Stimulated activated CD4-positive, alpha-beta T cell treated with anti-CD3 and anti-CD28 coated beads, Interleukin-15, amount 100 ng/mL, for 24 hours (primary cell): ENCODE measurements at regions not wholly inside any gene's neighbourhood (a gene's known extent, or its start where the extent isn't known, plus 50 kb on each side); places are given as distances from the start of the nearest gene placed in this dataset.

Experiments used
- DNase-seq: peaks from one replicate; pipeline ENCODE4 v3.0.0-alpha.2; 2020

GRCh38 chr20:40203032-40203431, 486.0 kb downstream of the MAFB start:
- no peak for DNase-seq

GRCh38 chr20:40197691-40198090, 491.3 kb downstream of the MAFB start:
- DNase-seq: no peak

GRCh38 chr20:40196846-40197436, 492.1 kb downstream of the MAFB start:
- DNase-seq: no peak

- no peak for DNase-seq
Measured at GRCh38 chr20:40195742-40196141, 493.3 kb downstream of the MAFB start.

DNA sequence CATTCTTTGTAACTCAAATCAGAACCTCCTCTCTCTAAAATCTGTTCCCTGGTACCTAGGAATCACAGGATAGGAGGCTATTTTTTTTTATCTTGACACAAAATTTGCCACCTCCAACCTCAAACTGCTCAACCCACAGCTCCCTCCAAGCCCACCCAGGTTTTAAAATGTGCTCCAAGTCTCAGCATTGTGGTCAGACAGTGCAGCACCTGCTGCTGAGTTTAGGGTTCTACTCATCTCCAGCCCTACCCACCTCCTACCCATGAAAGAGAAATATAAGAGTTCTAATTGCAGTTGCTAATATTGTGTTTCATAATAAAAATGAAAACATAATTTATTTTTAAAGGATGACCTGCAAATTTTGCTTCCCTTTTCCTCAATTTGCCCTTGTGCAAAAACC, 496.5 kb downstream of the MAFB start:
- no peak for DNase-seq

- DNase-seq: no peak
Measured at GRCh38 chr20:40192081-40192480, 497.0 kb downstream of the MAFB start.

DNA sequence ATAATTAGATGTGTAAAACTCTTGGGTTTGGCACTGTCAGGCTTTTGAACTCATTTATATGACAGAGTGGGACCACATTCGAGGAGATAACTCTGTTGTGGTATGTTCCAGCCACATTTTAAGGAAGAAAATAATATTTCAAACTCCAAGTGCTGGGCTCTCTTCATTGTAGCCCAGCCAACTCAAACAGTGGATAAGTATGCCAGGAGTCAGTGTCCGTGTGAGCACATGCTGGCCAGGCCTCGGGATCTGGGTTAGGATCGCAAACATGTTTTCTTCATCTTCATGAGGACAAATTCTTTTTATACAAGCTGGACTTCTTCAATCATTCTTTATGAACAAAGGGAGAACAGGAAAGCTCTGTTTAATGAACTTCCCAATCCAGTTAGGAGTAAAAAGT, 497.5 kb downstream of the MAFB start:
- DNase-seq: no peak

DNA sequence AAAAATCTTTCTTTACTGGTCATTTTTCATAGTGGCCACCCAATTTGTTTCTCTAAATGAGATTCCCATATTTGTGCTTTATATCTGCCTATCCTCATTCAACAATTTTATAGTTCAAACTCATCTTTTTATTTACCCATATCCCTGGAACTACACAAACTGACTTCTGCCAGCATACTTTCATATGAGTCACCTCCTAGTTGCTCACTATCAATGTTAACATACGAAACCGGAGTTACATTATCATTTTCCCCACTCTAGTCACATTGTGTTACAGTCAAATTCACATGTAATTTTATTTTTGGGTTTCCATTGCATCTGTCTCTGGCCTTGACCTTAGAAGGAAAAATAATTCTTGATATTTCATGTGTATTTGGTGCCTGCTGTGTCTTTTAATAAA, 499.4 kb downstream of the MAFB start:
- no peak for DNase-seq

GRCh38 chr20:40188319-40188718, 500.7 kb downstream of the MAFB start:
- DNase-seq: no peak

DNA sequence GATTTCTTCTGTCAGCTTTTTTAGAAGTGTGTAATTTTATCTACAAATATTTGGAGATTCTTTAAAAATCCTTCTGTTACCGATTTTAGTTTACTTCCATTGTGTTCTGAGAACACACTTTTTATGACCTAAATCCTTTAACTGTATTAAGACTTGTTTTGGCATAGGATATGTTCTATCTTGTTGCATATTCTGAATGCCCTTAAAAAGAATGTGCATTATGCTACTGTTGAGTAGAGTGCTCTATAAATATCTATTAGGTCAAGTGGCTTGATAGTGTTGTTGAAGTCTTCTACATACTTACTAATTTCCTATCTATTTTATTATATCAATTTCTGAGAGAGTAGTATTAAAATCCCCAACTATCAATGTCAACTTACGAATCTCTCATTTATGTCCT, 502.2 kb downstream of the MAFB start:
- DNase-seq: no peak

- DNase-seq: no peak
Measured at GRCh38 chr20:40181676-40182075, 507.4 kb downstream of the MAFB start.

DNA sequence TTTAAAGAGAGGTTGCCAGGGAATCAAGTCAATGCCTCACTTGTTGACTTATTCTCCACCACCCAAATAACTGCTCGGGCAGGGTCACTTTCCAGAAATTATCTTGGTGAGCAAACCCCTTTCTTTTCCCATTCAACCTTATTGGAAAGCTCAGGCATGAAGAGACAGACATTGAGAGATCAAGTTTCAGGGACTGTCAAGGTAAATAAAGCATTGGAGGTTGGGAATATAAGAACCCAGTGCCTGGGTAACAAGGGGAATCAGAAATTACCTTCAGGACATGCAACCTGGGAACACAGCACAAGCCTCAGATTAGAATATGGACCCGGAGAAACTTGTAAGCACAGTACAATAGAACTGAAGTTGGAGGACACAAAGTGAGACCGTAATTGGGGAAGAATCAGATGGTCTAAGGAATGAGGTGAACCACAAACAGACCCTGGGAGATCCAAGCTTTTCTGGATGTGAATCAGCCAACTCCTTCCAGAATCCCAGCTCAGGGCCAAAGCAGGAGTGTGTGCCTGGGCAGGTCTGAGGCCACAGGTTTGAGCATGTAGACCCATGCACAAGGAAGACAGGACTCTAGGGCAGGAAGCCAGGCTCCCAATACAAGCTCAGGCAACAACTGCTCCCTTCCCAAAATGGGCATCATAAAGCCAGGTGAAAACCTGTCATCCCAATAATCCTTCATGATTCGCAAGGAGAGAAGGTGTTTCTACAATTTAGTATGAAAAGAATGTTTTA, 512.8 kb downstream of the MAFB start:
- DNase-seq: no peak

DNA sequence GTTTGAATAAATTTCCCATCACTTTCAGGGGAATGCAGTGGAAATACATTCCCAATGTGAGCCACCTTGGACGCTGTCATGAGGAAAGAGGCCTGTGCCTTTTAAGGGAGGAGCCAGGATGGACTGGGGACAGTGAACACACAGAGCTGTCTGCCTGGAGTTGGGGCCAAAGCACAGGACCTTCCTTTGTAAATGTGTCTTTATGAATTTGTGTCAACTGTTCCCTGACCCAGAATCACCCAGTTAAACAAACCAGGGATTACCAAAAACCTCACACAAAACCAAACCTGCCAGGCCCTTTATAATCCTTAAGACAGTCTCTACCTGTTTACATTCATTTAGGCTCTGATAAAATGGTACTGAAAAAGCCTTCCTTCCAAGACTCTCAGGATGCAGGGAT, 513.7 kb downstream of the MAFB start:
- DNase-seq: no peak

DNA sequence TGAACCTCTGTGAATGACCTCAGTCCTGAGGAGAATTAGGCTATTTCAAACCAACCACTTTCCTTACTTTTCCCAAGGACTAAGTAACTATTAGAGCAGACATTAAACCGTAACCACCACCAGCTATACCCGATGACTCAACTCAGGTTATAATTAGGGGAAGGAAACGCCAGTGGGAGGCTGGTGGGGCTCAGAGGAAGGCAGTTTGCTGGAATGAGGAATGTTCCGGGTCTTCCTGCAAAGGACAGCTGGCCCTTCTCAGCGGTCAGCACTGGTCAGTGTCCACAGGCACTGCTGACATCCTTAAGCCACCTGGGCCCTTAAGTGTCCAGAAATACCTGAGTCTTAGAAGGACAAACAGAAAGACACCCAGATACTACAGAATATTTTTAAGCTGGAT, 515.2 kb downstream of the MAFB start:
- DNase-seq: no peak

GRCh38 chr20:40168981-40169620, 519.9 kb downstream of the MAFB start:
- no peak for DNase-seq

DNA sequence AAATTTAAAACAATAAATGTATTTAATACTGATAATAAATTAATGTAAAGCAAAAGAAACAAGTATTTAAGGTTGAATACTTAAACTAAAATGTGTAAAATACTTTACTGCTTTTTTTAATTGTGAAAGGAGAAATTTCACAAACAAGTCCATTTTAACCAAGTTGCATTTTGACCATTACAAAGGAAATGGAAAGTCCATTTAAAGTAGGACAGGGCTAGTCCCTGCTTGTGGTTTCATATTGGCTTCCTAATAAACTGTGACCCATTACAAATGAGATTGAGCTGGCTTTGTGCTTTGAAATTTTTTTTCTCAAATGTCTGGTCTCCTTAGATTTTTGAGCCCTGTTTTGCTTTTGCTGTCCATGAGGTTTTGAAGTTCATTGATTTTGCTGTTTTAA, 527.6 kb downstream of the MAFB start:
- DNase-seq: no peak

- peak; percentile 21 for DNase-seq
Measured at GRCh38 chr20:40160097-40160550, 528.9 kb downstream of the MAFB start.

GRCh38 chr20:40159276-40159675, 529.8 kb downstream of the MAFB start:
- no peak for DNase-seq

- DNase-seq: no peak
Measured at GRCh38 chr20:40156600-40157317, 532.3 kb downstream of the MAFB start.

GRCh38 chr20:40154514-40154913, 534.5 kb downstream of the MAFB start:
- DNase-seq: no peak

DNA sequence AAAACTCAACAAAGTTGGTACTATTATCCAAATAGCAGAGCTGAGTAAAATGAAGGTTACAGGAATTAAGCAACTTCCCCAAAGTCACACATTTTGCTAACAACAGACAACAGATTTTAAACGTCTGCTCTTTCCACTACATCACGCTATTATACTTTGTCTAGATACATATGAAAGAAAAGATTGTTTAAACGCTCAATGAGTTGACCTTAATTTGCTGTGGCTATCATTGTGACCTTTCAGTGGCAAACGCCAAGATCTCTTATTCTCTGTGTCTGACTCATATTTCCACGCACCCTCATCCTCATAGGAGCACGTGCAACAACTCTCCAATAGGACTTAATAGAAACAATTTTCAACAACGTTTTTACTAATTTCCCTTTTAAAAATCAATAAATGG, 540.1 kb downstream of the MAFB start:
- no peak for DNase-seq

DNA sequence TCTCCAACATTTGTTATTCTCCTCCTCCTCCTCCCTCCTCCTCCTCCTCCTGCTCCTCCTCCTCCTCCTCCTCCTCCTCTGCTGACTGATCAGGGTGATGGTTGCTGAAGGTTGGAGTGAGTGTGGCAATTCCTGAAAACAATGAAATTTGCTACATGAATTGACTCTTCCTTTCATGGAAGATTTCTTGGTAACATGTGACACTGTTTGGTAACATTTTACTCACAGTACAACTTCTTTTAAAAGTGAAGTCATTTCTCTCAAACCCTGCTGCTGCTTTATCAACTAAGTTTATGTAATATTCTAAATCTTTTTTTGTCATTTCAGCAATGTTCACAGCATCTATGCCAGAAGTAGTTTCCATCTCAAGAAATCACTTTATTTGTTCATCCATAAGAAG, 543.0 kb downstream of the MAFB start:
- no peak for DNase-seq

GRCh38 chr20:40144581-40144980, 544.5 kb downstream of the MAFB start:
- DNase-seq: no peak

GRCh38 chr20:40134176-40134575, 554.9 kb downstream of the MAFB start:
- no peak for DNase-seq
